ENCODE measurements at regions not wholly inside any gene's neighbourhood (a gene's known extent, or its start where the extent isn't known, plus 50 kb on each side); places are given as distances from the start of the nearest gene placed in this dataset.

DNA sequence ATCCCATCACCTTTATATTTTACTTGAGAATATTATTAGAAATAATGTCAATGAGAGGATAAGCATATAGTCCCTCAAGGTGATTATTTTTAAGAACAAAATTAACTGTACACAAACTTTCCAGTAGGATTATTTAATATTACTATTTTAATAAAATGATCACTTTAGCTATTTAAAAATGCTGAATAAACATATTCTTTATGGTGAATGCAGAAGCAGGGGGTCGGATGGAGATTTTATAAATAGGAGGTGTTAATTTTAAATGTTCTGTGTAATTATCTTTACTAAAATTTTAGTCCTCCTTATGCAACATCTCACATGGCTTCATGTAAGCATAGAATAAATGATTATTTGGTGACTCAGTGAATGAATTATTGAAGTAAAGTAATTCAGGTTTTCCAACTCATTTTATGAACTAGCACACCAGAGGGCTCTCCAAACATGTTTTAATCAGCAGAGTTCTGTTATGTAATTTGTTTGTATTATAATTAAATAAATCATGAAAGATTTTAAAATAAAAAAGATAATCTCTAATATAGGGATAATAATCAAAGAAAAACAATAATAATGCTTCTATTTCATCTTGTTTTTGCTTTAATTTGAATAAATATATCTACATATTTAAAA is 1635.2 kb downstream of the EFNB2 start:
- Histone ChIP-seq H3K4me3 (replicated peaks; ENCODE audit: low read depth, low read length) (no peak overlapping the region), H3K36me3 (ENCODE audit: control insufficient read depth, insufficient read depth, low read length) (no peaks in the 10 kb centered on the region), H3K27me3 (replicated peaks; ENCODE audit: control insufficient read depth, insufficient read depth, low read length) (no peaks in the 10 kb centered on the region)
- TF ChIP-seq, protein P1, sequence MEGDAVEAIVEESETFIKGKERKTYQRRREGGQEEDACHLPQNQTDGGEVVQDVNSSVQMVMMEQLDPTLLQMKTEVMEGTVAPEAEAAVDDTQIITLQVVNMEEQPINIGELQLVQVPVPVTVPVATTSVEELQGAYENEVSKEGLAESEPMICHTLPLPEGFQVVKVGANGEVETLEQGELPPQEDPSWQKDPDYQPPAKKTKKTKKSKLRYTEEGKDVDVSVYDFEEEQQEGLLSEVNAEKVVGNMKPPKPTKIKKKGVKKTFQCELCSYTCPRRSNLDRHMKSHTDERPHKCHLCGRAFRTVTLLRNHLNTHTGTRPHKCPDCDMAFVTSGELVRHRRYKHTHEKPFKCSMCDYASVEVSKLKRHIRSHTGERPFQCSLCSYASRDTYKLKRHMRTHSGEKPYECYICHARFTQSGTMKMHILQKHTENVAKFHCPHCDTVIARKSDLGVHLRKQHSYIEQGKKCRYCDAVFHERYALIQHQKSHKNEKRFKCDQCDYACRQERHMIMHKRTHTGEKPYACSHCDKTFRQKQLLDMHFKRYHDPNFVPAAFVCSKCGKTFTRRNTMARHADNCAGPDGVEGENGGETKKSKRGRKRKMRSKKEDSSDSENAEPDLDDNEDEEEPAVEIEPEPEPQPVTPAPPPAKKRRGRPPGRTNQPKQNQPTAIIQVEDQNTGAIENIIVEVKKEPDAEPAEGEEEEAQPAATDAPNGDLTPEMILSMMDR (IDR thresholded peaks at IDR 0.05; ENCODE audit: insufficient read depth, low read length, poor library complexity, severe bottlenecking) = no peak
- DNase-seq (ENCODE audit: extremely low read depth, insufficient read length) = no peak

DNA sequence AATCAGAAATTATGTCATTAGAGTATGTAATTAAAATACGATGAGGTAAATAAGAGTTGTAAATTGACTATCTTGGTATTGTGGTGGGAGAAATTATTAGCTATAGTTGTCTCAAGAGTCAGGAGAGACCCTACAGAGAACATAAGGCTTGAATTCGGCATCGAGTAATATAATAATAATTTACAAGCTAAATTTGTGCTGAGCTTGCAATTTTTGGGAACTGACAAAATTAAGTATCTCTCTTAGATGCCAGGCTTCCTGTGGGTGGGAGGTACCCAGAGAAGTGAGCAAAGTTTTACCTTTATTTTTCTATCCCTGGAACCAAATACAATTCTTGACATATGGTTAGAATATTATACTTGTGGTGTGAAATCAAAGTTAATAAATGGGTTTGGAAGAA is 1637.0 kb downstream of the EFNB2 start:
- TF ChIP-seq, protein P1 (IDR thresholded peaks at IDR 0.05; ENCODE audit: insufficient read depth, low read length, poor library complexity, severe bottlenecking) = no peak
- no peaks in the 10 kb centered on the region for H3K36me3 ChIP-seq (ENCODE audit: control insufficient read depth, insufficient read depth, low read length)
- no peak for DNase-seq (ENCODE audit: extremely low read depth, insufficient read length)
- H3K4me3 ChIP-seq (replicated peaks; ENCODE audit: low read depth, low read length) = no peak overlapping the region
- no peaks in the 10 kb centered on the region for H3K27me3 ChIP-seq (replicated peaks; ENCODE audit: control insufficient read depth, insufficient read depth, low read length)

DNA sequence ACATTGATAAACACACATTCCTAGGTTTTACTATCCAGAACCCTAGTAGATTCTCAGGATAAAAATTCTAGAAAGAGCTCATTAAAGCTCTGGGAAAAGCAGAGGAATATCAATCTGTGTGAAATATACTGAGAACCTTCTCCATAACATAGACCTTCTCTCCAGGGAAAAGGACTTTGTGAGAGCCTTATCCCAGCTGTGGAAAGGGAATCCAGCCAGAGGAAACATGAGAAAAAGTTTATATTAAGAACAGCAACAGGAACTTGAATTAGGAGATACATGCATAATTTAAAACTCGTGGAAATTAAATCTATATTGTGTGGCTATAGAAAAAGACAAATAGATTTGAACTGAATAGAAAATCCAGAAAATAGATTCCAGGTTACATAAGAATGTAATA is 1639.9 kb downstream of the EFNB2 start:
- DNase-seq (ENCODE audit: extremely low read depth, insufficient read length) = no peak
- TF ChIP-seq, protein P1 (IDR thresholded peaks at IDR 0.05; ENCODE audit: insufficient read depth, low read length, poor library complexity, severe bottlenecking) = no peak
- Histone ChIP-seq H3K27me3 (replicated peaks; ENCODE audit: control insufficient read depth, insufficient read depth, low read length) (no peaks in the 10 kb centered on the region), H3K4me3 (replicated peaks; ENCODE audit: low read depth, low read length) (no peak overlapping the region), H3K36me3 (ENCODE audit: control insufficient read depth, insufficient read depth, low read length) (no peaks in the 10 kb centered on the region)

DNA sequence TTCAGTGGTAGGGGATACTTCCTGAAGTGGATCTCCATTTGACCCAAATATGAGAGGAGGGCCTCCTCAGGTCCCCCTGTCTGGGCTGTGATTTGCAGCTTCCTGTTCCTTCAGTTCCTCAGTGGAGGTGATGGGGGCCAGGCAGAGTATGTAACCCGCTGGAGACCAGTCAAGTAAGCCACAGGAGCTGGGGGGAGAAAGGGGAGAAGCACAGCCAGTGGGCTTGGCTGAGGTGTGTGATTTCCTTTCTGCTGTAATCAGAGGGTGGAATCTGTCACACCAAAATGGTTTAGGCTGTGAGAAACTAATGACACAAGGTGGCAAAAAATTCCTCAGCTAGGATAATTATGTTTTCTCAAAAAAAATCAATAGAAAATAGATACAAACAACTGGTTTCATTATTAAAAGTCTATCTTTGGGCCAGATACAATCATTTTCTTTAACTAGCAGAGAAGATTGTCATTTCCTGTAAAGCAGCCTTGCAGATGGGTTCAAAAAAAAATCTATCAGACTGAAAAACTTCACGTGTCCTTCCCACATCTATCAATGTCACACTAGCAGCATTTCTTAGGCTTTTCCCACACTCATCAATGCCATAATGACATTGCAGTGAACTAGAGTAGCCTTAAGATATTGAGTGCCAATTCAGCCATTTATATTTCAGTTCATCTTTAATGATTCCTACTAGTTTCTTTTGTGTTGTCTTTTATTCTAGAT is 1660.3 kb downstream of the EFNB2 start:
- Histone ChIP-seq H3K27me3 (replicated peaks; ENCODE audit: control insufficient read depth, insufficient read depth, low read length) (no peaks in the 10 kb centered on the region), H3K4me3 (replicated peaks; ENCODE audit: low read depth, low read length) (no peak overlapping the region), H3K36me3 (ENCODE audit: control insufficient read depth, insufficient read depth, low read length) (no peaks in the 10 kb centered on the region)
- DNase-seq (ENCODE audit: extremely low read depth, insufficient read length) = no peak
- TF ChIP-seq, protein P1 (IDR thresholded peaks at IDR 0.05; ENCODE audit: insufficient read depth, low read length, poor library complexity, severe bottlenecking) = no peak

DNA sequence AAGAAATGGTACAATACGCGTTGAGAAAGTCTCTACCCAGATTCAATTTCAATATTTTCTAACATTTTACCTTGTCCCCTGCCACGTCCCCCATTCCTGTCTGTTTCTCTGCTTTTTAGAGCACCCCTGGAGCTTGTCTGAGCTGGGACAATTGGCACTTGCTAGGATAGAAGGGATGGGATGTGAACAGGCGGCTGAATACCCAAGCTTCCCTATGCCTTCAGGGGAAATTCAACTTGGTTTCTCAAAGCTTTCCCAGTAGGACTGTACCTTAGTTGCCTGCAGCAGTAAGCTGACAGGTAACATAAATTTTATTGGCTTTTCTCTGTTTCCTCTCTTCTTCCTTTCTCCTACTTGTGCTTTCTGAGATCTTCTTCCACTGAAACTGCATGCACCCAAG is 1663.3 kb downstream of the EFNB2 start:
- TF ChIP-seq, protein P1 (IDR thresholded peaks at IDR 0.05; ENCODE audit: insufficient read depth, low read length, poor library complexity, severe bottlenecking) = no peak
- Histone ChIP-seq H3K4me3 (replicated peaks; ENCODE audit: low read depth, low read length) (no peak overlapping the region), H3K36me3 (ENCODE audit: control insufficient read depth, insufficient read depth, low read length) (no peaks in the 10 kb centered on the region), H3K27me3 (replicated peaks; ENCODE audit: control insufficient read depth, insufficient read depth, low read length) (no peaks in the 10 kb centered on the region)
- DNase-seq (ENCODE audit: extremely low read depth, insufficient read length) = no peak
